DMS79 treated with DMSO at 0.1 percent for 48 hours (cell line): ENCODE measurements at regions not wholly inside any gene's neighbourhood (a gene's known extent, or its start where the extent isn't known, plus 50 kb on each side); places are given as distances from the start of the nearest gene placed in this dataset.
"Not testable (repeated sequence)": the region's sequence is repeated elsewhere in the genome, so short reads cannot be mapped to it uniquely, and the experiment has no call there.

Source experiments
- DNase-seq: peaks from one replicate; lab custom pipeline; 2025; lab: John Stamatoyannopoulos, UW

GRCh38 chr6:6867404-6867799 lies 240.4 kb upstream of the RREB1 start:
- DNase-seq, result no peak

- DNase-seq, result no peak
Measured at GRCh38 chr6:6869094-6869493, 238.7 kb upstream of the RREB1 start.

GRCh38 chr6:6870921-6871320 lies 236.8 kb upstream of the RREB1 start:
- DNase-seq, result no peak

GRCh38 chr6:6872459-6873344 lies 235.1 kb upstream of the RREB1 start:
- no peak for DNase-seq

- DNase-seq, result no peak
Measured at GRCh38 chr6:6873778-6874177, 234.0 kb upstream of the RREB1 start.

- DNase-seq, result no peak
Measured at GRCh38 chr6:6875818-6876470, 231.8 kb upstream of the RREB1 start.

GRCh38 chr6:6877792-6878191 lies 230.0 kb upstream of the RREB1 start:
- not testable (repeated sequence) for DNase-seq

- DNase-seq, result no peak
Measured at GRCh38 chr6:6878887-6879585, 228.7 kb upstream of the RREB1 start.

- not testable (repeated sequence) for DNase-seq
Measured at GRCh38 chr6:6879586-6879974, 228.2 kb upstream of the RREB1 start.

GRCh38 chr6:6880745-6881437 lies 226.9 kb upstream of the RREB1 start:
- no peak for DNase-seq

GRCh38 chr6:6881438-6882225 lies 226.1 kb upstream of the RREB1 start:
- no peak for DNase-seq

GRCh38 chr6:6882592-6882991 lies 225.2 kb upstream of the RREB1 start:
- no peak for DNase-seq

- DNase-seq, result no peak
Measured at GRCh38 chr6:6883011-6883410, 224.8 kb upstream of the RREB1 start.

GRCh38 chr6:6884193-6884627 lies 223.6 kb upstream of the RREB1 start:
- DNase-seq, result no peak

GRCh38 chr6:6884916-6885315 lies 222.8 kb upstream of the RREB1 start:
- DNase-seq, result no peak

GRCh38 chr6:6885521-6886170 lies 222.1 kb upstream of the RREB1 start:
- no peak for DNase-seq

GRCh38 chr6:6886171-6886885 lies 221.4 kb upstream of the RREB1 start:
- no peak for DNase-seq

- DNase-seq, result no peak
Measured at GRCh38 chr6:6886886-6887285, 220.9 kb upstream of the RREB1 start.

GRCh38 chr6:6889601-6890000 lies 218.2 kb upstream of the RREB1 start:
- no peak for DNase-seq

GRCh38 chr6:6890400-6890858 lies 217.3 kb upstream of the RREB1 start:
- no peak for DNase-seq
